8988T (cell line): ENCODE measurements at regions not wholly inside any gene's neighbourhood (a gene's known extent, or its start where the extent isn't known, plus 50 kb on each side); places are given as distances from the start of the nearest gene placed in this dataset.

ENCODE experiments used
- DNase-seq: peaks from one replicate; pipeline ENCODE4 v3.0.0; 2011

DNA sequence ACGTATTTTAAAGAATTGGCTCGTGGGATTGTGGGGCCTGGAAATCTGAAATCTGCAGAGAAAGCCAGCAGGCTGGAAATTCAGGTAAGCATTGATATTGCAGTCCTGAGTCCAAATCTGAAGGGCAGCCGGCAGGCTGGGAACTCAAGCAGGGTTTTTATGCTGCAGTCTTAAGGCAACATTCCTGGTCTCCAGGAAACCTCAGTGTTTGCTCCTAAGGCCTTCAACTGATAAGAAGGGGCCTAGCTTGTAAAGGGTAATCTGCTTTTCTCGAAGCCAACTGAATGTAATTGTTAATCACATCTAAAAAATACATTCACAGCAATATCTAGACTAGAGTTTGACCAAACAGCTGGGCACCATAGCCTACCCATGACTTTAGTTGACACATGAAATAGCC is 154.4 kb downstream of the EFNB2 start:
- no peak for DNase-seq

DNA sequence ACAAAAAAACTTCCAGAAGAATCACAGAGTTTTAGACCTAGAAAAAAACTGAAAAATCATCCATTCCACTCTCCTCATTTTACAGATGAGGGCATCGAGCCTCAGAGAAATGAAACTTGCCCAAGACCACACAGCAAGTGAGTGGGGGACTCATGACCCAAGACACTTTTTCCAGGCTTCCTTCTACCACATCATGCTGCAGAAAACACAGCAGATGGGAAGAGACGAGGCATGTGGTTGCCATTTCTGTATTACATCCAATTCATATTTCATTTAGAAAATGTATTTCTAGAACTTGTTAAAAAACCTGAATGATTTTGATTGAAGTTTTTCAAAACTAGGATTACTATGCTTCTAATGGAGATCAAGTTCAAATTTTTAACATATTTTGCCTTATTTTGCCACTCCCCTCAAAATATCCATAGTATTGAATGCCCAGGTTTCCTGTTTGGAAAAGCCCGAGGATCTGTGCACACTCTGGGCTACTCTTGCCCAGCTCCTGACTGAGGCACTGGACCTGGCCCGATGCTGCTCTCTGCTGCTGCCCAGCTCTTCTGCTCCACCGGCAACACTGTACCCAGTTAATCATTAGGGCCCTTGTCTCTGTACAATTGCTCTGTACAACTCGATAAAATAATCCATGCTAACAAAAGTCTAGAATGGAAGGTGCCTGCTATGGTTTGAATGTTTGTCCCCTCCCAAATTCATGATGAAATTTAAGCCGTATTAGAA is 157.4 kb downstream of the EFNB2 start:
- no peak for DNase-seq

DNA sequence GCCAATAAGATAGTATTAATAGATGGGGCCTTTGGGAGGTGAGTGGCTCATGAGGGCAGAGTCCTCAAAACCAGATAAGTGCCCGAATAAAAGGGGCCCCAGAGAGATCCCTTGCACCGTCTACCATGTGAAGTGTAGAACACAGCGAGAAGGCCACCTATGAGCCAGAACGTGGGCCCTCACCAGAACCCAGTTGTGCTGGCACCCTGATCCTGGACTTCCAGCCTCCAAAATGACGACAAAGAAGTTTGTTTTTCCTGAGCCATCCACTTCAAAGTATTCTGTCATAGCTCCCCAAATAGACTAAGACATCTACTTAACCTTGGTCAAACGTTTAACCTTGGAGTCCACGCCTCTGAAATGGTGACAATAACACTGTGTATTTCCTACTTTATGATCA is 158.1 kb downstream of the EFNB2 start:
- DNase-seq = no peak

DNA sequence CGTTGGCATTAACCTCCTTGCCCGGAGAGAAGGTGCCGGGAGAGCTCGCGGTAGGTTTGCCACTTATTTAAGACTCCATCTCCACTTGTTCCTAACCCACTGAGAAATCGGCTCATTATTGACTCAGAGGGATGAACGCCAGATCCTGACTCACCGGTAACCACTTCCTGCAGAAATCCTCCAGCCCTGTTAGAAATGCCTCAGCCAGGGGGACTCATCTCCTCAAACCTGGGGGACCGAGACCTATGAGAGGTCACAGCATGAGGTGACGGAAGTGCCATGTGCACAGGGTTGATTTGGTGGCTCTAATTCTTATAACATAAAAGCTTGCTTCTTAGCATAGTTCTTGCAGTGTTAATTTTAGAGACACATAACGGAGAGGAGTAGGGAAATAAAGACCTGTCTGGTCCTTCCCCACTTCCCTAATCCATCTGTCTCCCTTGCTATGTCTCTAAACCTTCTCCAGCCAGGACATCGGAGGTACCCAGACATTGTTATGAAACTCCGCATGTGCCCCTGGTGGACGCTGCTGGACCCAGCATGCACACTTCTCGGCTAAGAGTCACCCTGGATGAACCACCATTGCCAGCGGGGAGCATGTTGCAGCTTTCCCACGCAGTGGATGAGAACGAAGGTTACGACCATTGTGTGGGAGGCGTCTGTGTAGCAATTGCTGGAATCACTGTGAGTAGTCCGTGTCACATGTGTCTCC is 158.9 kb downstream of the EFNB2 start:
- DNase-seq = no peak

DNA sequence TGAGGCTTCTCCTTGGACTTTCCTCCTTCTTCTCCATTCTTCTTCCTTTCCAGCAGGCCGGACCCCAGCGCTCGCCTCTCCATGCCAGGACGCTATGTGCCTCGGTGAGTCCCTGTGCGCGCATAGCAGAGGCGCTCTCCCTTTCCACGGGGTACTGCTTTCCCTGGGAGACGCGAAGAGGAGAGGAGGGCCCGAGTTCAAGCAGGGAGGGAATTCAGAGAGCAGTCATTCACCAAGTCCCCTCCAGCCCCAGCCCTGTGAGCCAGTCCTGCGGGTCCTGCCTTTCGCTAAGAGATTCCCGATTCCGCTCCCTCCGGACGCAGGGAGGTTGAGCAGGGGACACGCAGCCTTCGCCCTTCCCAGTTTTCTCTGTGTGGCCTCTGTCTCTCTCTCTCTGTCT is 160.4 kb downstream of the EFNB2 start:
- DNase-seq = no peak

DNA sequence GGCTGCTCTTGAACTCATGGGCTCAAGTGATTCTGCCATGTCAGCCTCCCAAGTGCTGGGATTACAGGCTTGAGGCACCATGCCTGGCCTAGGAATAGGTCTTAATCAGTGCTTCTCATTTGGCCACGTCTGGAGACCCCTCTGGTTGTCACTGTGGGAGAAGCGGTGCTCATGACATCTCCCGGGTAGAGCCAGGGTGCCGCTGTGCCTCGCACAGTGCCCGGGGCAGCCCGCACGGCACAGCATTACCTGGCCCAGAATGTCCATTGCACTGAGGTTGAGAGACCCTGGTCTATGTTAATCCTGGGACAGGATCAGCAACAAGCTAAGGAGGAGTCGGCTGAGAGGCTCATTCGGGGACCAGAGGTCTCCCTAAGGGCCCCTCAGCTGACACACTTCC is 160.8 kb downstream of the EFNB2 start:
- no peak for DNase-seq

DNA sequence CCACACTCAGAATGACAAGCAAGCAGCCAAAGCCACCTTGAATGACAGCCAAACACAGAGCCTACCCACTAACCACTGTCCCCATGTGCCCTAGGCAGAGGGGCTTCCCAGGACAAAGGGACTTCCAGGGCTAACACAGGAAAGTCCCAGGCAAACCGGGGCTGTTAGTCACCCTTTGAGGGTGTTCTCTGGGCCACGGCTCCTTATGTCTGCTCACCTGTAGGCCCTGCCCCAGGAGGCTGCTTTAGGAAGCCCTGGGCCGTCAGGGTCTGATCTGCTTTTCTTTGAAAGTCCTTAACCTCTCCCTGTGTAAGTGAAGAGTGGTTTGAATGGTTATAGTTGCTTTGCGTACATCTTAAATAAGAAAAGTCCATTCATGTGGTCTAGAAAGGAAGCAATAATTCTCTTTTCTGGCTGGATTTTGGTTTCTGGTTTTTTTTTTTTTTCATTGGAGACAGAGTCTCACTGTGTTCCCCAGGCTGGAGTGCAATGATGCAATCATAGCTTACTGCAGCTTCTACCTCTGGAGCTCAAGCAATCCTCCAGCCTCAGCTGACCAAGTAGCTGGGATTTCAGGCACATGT is 161.4 kb downstream of the EFNB2 start:
- no peak for DNase-seq

DNA sequence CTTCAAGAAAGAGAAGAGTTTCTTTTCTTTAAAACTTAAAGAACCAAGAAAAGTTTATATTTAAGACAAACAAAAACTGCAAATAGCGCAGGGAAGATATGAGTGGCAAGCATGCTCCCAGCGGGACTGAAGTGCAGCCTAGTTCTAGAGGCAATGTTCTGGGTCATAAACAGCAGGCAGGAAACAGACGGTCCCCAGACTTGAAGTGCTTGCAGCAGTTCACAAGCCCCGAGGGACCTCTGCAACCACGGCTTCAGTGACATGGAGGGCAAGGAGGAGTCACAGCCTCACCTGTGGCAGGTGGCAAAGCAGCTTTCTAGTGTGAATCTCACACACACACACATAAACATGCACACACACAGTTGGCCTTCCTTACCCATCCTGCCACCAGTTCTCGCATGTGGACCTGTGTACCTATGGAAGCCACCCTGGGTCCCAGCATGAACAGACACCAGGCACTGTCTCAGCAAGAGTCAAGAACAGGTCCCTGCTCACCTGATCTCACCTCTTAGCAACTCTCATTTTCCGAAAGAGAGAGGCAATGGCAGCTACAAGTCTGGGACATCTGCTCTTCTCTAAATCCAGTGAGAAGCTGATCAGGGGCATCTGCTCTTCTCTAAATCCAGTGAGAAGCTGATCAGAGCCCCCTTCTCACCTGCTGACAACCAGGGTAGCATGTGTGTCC is 162.0 kb downstream of the EFNB2 start:
- no peak for DNase-seq

DNA sequence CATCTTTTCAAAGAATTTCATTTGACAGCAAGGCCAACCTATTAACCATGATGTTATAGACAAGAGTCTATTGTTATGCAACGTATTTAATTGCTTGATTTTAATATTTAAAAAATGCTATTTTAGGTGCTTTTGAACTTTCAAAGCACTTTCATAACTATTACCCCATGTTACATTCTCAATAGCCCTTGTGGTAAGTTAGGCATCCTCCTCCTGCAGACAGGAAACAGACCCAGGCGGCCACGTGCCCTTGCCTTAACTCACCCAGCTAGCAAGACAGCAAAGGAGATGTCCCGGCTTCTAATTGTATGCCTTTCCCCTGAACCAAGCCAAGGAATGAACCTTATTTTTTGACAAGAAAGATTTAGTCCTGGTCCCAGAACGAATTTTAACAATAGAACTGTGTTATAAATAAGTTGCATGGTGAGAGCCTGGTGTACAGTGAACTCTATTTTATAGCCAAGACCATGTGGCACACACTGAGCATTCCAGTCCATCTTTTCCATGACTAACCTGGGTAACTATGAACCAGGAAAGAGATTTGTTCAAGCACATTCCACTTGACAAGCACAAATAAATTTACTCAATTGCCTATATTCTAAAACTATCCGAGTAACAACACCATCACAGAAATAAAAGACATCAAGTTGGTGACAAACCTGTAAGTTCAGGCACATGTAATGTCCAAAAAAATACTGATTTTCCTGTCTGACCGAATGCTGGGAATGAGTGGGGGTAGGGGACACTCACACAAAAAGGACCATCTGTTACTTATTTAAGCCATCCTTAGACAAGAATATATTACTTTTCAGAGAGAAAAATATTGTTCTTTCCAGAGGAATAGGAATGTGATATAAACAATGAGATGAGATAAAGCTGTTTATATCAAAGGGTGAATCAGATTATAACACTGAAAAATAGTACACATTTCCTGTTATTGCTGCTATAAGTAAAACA is 163.0 kb downstream of the EFNB2 start:
- DNase-seq = no peak

DNA sequence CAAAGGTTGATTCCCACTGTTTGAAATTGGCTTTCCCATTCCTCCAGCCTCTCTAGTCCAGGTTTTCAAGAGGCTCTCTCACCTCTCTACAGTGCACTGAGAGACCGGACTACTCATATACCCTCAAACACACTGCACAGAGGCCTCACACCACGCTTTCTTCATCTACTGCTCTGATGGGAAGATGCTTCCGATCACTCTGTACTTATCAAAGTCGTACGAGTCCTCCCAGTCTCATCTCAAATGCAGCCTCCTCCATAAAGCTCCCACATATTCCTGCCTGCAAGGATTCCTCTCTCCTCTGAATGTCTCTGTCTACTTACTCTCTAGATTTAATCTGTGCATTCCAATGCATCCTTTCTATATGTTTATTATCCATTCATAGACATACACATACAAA is 164.4 kb downstream of the EFNB2 start:
- no peak for DNase-seq

DNA sequence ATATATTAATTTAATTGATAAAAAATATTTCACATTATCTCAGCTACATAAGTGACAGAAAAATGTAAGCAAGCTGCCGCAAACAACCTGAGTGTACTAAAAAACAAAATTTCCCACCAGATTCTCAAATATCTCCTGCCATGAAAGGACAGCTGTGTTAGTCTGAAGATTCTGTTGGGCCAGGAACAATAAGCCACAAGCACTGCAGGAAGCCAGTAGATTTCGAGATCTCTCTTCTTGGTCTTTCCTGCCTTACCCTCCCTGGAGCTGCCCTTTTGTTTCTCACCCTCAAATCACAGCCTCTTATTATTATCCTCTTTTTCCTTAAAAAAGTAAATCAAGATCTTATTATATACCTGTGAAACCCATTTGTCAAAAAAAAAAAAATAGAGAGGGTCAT is 165.6 kb downstream of the EFNB2 start:
- no peak for DNase-seq

DNA sequence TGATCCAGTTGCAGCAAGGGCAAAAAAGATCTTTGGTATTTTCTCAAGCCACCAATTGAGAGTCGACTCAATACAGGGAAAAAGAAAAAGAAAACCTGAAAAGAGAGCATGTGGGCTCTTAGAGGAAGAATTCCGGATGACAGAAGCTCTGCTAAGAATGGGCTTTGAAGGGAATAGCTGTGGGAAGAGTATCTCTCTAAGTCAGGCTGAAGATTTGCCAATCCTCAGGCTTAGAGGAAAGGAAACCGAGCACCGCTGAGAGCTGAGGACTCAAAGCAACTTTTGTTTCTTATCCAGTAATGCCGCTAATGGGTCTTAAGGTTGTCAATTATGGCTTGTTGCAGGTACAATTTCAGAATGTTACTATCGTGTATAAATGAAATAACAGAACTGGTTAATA is 166.4 kb downstream of the EFNB2 start:
- no peak for DNase-seq

DNA sequence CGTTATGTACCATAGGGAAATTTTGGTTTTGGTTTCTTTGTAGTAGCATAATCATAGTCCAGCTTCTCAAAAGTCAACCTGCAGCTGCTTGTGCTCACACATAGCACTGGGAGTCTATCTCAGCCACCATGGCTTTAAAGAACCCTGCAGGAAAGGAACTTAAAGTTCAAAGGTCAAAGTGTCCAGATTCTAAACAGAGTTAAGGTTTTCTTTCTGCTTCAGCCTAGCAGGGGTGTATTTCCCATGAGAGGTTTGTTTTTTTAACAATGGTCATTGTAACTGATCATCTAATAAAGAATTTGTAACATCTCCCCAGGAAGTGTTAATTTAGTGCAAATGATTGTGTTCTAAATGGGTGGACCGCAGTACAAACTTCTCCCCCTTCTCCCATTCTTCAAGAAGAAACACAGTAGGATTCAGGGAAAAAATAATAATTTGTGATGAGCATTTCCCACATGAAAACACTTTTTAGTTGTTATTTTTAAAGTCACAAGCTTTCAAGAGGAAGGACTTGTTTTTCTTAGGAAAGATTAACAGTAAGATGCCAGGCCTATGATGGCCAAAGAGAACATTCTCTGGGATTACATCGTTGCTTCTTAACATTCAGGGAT is 168.0 kb downstream of the EFNB2 start:
- DNase-seq = no peak

DNA sequence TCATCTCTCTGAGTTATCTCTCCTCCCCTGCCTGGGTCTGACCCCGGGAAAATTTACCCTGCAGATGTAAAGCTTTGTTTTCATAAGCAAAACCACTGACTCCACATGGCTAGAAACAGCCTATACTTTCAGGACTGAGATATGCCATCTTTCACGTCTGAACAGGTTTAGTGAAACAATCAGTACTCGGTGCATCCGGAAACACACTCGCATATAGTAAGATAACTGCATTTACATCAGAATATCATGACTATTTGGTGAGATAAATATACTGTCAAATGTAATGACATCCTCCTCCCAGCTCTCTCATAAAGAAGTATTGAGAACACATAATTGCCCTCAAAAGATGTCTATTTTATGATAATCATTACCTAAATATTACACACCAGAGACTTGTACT is 172.8 kb downstream of the EFNB2 start:
- no peak for DNase-seq

DNA sequence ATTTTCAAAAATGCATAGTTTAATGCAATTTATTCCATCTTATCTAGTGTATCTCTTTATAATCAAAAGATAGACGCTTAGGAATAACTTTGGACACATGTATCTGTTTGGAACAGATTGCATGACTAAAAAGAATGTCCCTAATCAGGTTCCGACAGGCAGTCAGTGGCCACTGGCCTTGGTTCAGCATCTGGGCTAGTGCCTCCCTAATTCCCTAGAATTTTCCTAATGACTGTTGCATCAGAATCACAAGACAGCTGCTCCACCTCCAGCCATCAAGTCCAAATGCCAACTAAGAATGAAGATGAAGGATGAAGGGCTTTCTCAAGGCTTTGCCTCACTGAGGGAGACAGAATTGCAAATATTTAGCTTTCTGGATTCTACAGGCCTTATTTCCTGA is 173.8 kb downstream of the EFNB2 start:
- DNase-seq = no peak

DNA sequence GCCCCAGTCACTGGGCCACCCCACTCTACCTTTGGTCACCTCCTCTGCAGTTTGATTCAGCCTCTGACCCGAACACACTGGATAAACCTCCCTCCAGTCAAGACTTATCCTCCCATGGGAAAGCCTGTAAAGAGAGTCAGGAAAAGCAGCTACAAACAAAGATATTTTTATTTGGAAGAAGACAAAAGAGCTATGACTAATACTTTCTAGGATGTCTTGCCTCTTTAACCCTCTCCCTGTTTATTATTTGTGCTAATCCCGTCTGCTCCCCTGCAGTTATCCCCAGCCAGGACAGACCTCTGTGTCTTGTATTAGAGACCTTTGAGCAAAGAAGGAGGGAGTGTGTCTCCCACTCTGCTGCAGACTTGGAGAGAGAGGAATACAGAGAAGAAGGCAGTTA is 178.3 kb downstream of the EFNB2 start:
- no peak for DNase-seq

DNA sequence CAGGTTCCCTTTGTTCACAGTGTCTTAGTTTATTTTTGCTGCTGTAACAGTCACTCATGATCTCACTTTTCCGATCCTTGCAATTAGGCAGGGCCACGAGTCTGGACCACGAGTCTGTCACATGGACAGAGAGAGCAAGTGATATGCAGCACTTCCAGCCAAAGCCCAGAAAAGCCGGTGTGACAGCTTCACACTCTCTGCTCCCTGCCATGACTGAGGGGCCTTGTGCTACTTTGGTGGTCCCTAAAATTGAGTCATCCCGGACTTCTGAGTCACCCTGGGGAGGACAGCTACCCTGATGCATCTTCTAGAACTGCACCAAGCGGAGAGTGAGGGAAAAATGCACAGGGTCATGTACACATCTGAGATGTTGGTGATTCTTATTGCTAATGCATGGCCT is 179.6 kb downstream of the EFNB2 start:
- no peak for DNase-seq

DNA sequence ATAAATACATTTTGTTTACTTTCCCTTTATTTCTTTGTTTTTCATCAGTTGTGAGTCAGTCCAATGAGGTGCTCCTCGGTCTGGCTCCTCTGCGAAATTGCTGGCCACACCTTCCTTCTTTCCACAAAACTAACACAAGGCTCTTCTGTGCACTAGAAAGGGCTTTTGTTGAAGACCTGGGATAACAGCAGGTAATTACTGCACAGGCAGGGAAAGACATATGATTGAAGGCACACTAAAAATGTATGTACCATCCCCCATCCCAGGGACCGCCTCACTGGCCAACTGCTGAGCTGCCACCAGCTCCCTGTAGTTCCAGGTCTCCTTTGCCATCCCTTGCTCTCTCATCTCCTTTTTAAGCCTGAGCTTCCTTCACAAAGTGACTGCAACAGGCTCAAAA is 180.5 kb downstream of the EFNB2 start:
- no peak for DNase-seq

DNA sequence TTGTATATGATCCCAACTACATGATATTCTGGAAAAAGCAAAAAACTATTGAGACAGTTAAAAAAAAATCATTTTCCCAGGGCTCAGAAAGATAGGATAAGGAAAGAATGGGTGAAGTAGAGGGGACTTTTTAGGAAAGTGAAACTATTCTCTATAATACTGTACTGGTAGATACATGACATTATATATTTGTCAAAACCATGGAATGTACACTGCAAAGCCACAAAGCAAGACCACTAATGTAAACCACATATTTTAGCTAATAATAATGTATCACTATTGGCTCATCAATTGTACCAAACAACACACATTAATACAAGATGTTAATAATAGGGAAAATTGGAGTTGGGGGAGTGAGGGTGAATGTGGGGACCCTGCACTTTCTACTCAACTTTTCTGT is 182.6 kb downstream of the EFNB2 start:
- no peak for DNase-seq

DNA sequence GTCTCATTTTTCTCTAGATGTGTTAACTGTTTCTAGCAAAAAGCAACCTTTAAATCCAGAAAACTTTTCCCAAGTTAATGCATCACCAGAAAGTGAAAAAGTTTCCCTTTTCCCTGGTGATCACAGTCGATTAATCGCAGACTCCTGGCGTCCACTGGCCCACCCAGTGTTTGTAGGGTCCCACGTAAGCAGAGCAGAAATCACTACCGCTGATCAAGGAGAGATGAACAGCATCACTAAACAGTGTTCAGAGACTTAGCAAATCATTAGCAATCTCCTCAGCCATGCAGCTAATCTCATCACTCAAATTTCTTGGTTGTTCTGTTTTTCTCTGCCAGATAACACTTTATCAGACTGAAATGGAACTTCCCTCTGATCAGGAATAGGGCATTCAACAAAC is 184.2 kb downstream of the EFNB2 start:
- no peak for DNase-seq

DNA sequence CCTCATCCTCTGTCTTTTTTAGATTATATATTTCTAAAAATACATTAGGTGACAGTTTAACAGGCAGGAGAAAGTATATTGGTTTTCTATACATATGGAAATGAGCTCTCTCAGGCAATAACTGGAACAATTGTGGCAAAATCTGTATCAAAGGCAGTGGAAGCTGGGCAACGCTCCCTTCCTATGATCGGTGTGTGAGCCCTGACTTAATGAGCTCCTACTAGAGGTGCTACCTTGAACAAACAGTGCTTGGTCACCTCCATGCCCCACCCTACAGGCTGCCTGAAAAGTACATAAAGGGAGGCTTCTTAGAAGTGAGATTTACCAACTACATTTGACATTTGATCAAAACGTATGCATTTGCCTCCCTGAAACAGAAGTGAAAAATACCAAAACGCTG is 185.3 kb downstream of the EFNB2 start:
- DNase-seq = no peak
